ENCODE measurements at regions not wholly inside any gene's neighbourhood (a gene's known extent, or its start where the extent isn't known, plus 50 kb on each side); places are given as distances from the start of the nearest gene placed in this dataset.

GRCh38 chr5:68398146-68398812 is 182.7 kb downstream of the PIK3R1 start:
- no peak overlapping the region for H3K27ac ChIP-seq
- no peak for TF ChIP-seq CTCF (conservative IDR thresholded peaks at IDR 0.05)

GRCh38 chr5:68403301-68403700 is 187.7 kb downstream of the PIK3R1 start:
- TF ChIP-seq CTCF (conservative IDR thresholded peaks at IDR 0.05), result no peak
- H3K27ac ChIP-seq, result no peak overlapping the region

- no peak for TF ChIP-seq CTCF (conservative IDR thresholded peaks at IDR 0.05)
- H3K27ac ChIP-seq, result no peak overlapping the region
Measured at GRCh38 chr5:68404246-68404645, 188.7 kb downstream of the PIK3R1 start.

- TF ChIP-seq CTCF (conservative IDR thresholded peaks at IDR 0.05), result no peak
- H3K27ac ChIP-seq, result no peak overlapping the region
Measured at GRCh38 chr5:68405026-68405684, 189.6 kb downstream of the PIK3R1 start.

- no peak for TF ChIP-seq CTCF (conservative IDR thresholded peaks at IDR 0.05)
- peak overlapping the region; percentile 45 for H3K27ac ChIP-seq
Measured at GRCh38 chr5:68405784-68406743, 190.5 kb downstream of the PIK3R1 start.

- H3K27ac ChIP-seq, result peak overlapping the region; percentile 45
Measured at GRCh38 chr5:68406767-68407241, 191.2 kb downstream of the PIK3R1 start.

More at GRCh38 chr5:68406767-68407241, 191.2 kb downstream of the PIK3R1 start:
- TF ChIP-seq CTCF (conservative IDR thresholded peaks at IDR 0.05), result no peak
